HG03064 (cell line): ENCODE measurements at regions not wholly inside any gene's neighbourhood (a gene's known extent, or its start where the extent isn't known, plus 50 kb on each side); places are given as distances from the start of the nearest gene placed in this dataset.
"Not testable (repeated sequence)": the region's sequence is repeated elsewhere in the genome, so short reads cannot be mapped to it uniquely, and the experiment has no call there.

Experiments
- ATAC-seq: cut with Tn5 transposase; IDR thresholded peaks from one replicate; pipeline ENCODE4 v1.9.1; 2021; ENCODE audit warnings: low read depth; ENCODE audit not compliant: unreplicated experiment

- no peak for ATAC-seq
These were observed 382.2 kb downstream of the FLRT2 start for GRCh38 chr14:85912141-85912540.

DNA sequence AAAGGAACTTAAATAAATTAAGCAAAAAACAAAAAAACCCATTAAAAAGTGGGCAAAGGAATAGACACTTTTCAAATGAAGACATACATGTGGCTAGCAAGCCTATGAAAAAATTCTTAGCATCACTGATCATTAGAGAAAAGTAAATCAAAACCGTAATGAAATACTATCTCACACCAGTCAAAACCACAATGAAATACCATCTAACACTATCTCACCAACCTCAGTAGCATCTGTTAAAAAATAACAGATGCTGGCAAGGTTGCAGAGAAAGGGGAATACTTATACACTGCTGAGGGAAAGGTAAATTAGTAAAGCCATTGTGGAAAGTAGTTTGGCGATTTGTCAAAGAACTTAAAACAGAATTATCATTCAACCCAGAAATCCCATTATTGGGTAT, 381.1 kb downstream of the FLRT2 start:
- ATAC-seq = no peak

DNA sequence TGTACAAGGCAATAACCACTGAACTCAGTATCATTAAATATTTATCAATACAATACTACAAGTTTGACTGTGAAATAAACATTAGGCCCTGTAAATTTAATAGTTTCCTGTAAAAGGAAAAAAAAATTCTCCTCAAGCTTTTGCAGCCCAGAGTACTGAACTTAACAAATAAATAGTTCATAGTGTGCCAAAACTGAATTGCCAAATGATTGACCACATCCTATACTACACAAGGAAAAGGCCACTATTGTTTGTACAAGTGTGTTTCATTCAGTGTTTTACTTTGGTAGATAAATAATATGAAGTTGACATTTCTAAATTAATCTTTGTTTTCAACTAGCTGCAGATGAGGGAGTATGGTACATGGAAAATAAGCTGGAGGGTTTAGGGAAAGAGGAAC, 379.6 kb downstream of the FLRT2 start:
- ATAC-seq = no peak

GRCh38 chr14:85907536-85907935, 377.6 kb downstream of the FLRT2 start:
- ATAC-seq = no peak

DNA sequence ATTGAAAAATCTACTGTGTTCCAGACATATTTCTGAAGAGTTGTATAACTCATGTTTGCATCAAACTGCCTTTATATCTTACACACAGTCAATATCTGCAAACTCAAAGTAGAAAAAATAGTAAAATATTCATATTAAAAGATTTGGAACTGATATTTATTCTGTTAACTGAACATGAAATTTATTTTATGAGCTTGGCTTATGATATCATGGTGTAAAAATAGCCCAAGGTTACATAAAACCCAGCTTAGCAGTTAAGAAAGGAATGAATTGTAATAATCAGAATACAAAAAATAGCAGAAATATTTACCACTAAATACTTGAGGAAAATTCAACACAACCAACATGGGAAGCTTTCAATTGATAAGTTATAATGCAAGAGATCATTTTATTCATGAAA, 367.9 kb downstream of the FLRT2 start:
- ATAC-seq = no peak

DNA sequence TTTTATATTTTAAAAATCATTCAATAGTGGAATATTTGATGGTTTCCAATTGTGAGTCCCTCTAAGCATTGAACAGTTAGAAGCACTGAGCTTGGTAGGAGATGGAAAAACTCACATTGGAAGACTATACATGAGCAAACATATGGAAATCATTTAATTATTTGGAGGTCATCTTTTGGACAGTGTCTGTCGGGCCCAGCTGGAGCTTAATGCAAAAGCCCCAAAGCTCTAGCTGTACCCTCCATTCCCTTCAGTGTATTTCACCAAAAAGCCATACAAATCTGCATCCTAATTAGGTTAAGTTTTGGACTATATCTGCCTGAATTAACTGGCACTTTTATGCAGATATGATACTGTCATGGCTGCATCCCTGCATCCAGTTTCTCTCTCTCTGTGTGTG, 365.7 kb downstream of the FLRT2 start:
- no peak for ATAC-seq

DNA sequence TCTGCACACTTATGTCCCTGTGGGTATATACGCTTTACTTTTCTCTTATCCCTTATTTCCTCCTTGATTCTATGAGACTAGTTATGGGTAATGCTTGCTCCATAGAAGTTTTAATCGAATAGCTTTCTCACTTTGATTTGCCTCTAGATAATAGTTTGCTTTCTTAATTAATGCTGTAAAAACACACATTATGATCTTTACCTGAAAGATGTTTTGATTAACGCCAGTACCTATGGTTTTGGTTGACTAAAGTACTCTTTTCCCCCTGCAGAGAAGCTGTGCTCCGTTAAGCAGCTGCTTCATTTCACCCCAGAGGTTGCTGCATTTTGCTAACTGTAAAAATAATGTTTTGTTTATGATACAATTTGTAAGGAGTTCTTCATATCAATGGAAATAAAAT, 362.3 kb downstream of the FLRT2 start:
- ATAC-seq = no peak

DNA sequence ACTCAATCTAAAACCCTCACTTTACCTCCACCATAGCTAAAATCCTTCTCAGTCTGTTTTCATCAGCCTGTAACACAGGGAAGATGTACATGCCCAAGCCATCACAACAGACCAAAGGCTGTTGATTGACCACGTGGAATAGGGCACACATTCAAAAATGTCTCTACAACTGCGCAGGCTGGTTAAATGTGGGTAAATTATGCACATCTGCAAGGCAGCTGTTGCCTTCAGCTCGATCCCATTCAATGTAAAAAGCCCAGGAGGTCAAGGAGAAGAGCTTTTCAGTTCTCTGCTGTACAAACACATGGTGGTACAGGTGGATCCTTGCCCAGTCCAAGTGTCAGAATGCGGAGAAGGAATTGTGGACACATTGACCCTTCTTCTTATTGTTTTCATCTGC, 354.0 kb downstream of the FLRT2 start:
- ATAC-seq = no peak

GRCh38 chr14:85883101-85883500, 353.2 kb downstream of the FLRT2 start:
- no peak for ATAC-seq

DNA sequence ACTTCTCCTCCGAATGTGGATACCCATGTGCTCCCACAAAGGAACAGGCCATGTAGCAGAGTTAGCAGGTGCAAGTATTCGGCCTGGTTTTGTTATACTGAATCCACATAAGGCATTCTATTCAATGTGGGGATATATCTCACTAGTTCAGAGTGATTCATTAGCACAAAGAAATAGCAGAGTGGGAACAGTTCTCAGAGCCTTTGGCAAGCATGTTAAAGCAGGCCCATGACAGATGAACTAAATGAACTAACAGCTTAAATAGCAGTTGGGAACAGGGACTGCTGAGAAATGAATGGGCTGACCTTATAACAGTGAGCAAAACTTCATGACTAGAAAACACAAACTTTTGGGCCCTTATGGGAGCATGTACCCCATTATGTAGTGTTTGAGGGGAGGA, 352.0 kb downstream of the FLRT2 start:
- no peak for ATAC-seq

DNA sequence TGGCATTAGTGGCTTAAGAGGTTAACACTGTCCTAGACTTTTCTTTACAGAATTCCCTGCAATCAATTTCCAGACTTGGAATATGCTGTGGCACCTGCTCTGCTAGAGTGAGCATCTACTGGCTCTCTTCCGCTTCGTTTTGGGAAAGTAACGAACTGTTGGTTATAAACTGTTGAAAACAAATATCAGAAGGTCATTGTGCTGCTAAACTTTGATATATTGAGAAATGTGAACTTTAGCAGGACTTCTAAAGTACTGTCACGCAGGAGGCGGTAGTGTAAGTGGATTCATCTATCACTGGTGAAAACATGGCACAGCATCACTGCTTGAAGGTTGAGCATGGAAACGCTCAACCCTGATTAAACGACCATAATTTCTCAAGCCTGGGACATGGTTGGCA, 348.9 kb downstream of the FLRT2 start:
- ATAC-seq = no peak

DNA sequence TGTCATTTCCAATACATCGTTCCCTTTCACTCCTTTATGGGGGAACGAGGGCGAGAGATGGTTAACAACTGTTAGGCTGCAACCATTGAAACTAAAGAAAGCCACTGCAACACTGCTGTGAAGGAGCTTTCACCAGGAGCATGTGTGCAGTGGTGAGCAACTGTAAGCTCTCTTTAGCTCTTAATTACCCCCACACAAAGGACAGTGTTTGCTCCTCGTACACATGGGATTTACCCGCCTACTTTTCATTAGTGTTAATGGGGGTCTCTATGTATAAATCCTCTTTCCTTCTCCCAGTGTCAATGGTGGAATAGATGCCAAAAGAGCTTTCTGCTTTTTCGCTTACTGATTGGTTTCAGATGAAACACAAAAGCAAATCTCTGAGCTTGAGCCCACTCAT, 343.1 kb downstream of the FLRT2 start:
- ATAC-seq = no peak

GRCh38 chr14:85867450-85867849, 337.5 kb downstream of the FLRT2 start:
- no peak for ATAC-seq

DNA sequence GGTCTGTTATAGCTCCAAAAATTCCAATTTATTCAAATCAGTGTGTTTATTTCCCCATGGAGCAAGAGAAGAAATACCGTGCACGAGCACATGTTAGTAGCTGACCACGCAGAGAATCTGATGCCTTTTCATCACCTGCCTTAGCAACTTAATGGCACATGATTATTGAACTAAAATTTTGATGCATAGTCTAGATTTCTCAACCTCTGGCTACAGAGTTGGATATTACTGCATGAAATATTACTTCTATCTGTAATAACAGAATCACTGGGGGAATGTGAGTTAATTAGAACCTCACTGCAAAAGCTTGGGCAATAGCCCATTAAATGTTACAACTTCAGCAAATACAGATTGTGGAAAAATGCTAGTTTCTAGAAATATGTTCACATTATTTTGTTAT, 335.8 kb downstream of the FLRT2 start:
- no peak for ATAC-seq

GRCh38 chr14:85858634-85859033, 328.7 kb downstream of the FLRT2 start:
- no peak for ATAC-seq

GRCh38 chr14:85856430-85856829, 326.5 kb downstream of the FLRT2 start:
- ATAC-seq = no peak

- ATAC-seq = no peak
These were observed 324.1 kb downstream of the FLRT2 start for GRCh38 chr14:85853996-85854526.

- no peak for ATAC-seq
These were observed 323.0 kb downstream of the FLRT2 start for GRCh38 chr14:85852906-85853305.

DNA sequence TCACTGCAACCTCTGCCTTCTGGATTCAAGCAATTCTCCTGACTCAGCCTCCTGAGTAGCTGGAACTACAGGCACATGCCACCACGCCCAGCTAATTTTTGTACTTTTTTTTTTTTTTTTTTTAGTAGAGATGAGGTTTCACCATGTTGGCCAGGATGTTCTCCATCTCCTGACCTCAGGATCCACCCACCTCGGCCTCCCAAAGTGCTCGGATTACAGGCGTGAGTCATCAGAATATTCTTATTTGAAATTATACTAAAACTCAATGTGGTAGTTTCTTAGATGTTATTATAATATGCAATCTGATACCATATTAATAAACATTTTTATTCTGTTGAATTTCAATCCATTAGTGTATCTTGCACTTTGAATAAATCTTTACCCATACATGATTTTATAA, 322.2 kb downstream of the FLRT2 start:
- ATAC-seq = not testable (repeated sequence)

- not testable (repeated sequence) for ATAC-seq
These were observed 300.6 kb downstream of the FLRT2 start for GRCh38 chr14:85830549-85830948.

DNA sequence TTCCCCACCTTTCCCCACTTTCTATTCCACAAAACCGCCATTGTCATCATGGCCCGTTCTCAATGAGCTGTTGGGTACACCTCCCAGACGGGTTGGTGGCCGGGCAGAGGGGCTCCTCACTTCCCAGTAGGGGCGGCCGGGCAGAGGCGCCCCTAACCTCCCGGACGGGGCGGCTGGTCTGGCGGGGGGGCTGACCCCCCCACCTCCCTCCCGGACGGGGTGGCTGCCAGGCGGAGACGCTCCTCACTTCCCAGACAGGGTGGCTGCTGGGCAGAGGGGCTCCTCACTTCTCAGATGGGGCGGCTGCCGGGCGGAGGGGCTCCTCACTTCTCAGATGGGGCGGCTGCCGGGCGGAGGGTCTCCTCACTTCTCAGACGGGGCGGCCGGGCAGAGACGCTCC, 299.7 kb downstream of the FLRT2 start:
- ATAC-seq = not testable (repeated sequence)

GRCh38 chr14:85824526-85824925, 294.6 kb downstream of the FLRT2 start:
- ATAC-seq = no peak

GRCh38 chr14:85822236-85822635, 292.3 kb downstream of the FLRT2 start:
- ATAC-seq = no peak
